GM18870 (cell line): ENCODE measurements at regions not wholly inside any gene's neighbourhood (a gene's known extent, or its start where the extent isn't known, plus 50 kb on each side); places are given as distances from the start of the nearest gene placed in this dataset.
"Not testable (repeated sequence)": the region's sequence is repeated elsewhere in the genome, so short reads cannot be mapped to it uniquely, and the experiment has no call there.

Source experiments
- ATAC-seq: cut with Tn5 transposase; IDR thresholded peaks from one replicate; pipeline ENCODE4 v1.9.1; 2021; ENCODE audit warnings: moderate library complexity; ENCODE audit not compliant: unreplicated experiment

GRCh38 chr3:99586701-99587100 lies 51.7 kb upstream of the COL8A1 start:
- ATAC-seq = no peak

GRCh38 chr3:99579965-99580364 lies 58.4 kb upstream of the COL8A1 start:
- no peak for ATAC-seq

GRCh38 chr3:99579246-99579645 lies 59.1 kb upstream of the COL8A1 start:
- no peak for ATAC-seq

GRCh38 chr3:99578339-99578970 lies 59.9 kb upstream of the COL8A1 start:
- no peak for ATAC-seq

- no peak for ATAC-seq
Measured at GRCh38 chr3:99576904-99577559, 61.4 kb upstream of the COL8A1 start.

- no peak for ATAC-seq
Measured at GRCh38 chr3:99575683-99576082, 62.7 kb upstream of the COL8A1 start.

GRCh38 chr3:99570061-99570460 lies 68.3 kb upstream of the COL8A1 start:
- ATAC-seq = no peak

- no peak for ATAC-seq
Measured at GRCh38 chr3:99568663-99569335, 69.6 kb upstream of the COL8A1 start.

- ATAC-seq = no peak
Measured at GRCh38 chr3:99565331-99565730, 73.1 kb upstream of the COL8A1 start.

- ATAC-seq = no peak
Measured at GRCh38 chr3:99562990-99563607, 75.3 kb upstream of the COL8A1 start.

- ATAC-seq = no peak
Measured at GRCh38 chr3:99562138-99562537, 76.3 kb upstream of the COL8A1 start.

- ATAC-seq = no peak
Measured at GRCh38 chr3:99561056-99561455, 77.3 kb upstream of the COL8A1 start.

- ATAC-seq = no peak
Measured at GRCh38 chr3:99559196-99559595, 79.2 kb upstream of the COL8A1 start.

- ATAC-seq = not testable (repeated sequence)
Measured at GRCh38 chr3:99555885-99556284, 82.5 kb upstream of the COL8A1 start.

- ATAC-seq = no peak
Measured at GRCh38 chr3:99551520-99551919, 86.9 kb upstream of the COL8A1 start.

GRCh38 chr3:99549957-99550603 lies 88.3 kb upstream of the COL8A1 start:
- ATAC-seq = no peak

GRCh38 chr3:99549220-99549619 lies 89.2 kb upstream of the COL8A1 start:
- ATAC-seq = no peak

GRCh38 chr3:99548674-99549073 lies 89.7 kb upstream of the COL8A1 start:
- ATAC-seq = no peak

GRCh38 chr3:99545941-99546580 lies 92.3 kb upstream of the COL8A1 start:
- no peak for ATAC-seq

GRCh38 chr3:99544786-99545281 lies 93.6 kb upstream of the COL8A1 start:
- ATAC-seq = no peak

GRCh38 chr3:99543796-99544195 lies 94.6 kb upstream of the COL8A1 start:
- ATAC-seq = no peak
